ENCODE measurements at regions not wholly inside any gene's neighbourhood (a gene's known extent, or its start where the extent isn't known, plus 50 kb on each side); places are given as distances from the start of the nearest gene placed in this dataset.
"Not testable (repeated sequence)": the region's sequence is repeated elsewhere in the genome, so short reads cannot be mapped to it uniquely, and the experiment has no call there.

GRCh38 chr1:119256089-119256488, 112.5 kb upstream of the HAO2 start:
- not testable (repeated sequence) for TF ChIP-seq ZZZ3 (IDR thresholded peaks at IDR 0.05; ENCODE audit: control insufficient read depth, insufficient read length, low read depth); CREB1 (IDR thresholded peaks at IDR 0.05; ENCODE audit: low read depth); RAD21 (IDR thresholded peaks at IDR 0.05; ENCODE audit: insufficient read depth, low read depth, low read length); CTCF (IDR thresholded peaks at IDR 0.05 in 2 of 3, conservative IDR thresholded peaks at IDR 0.05 in 1 of 3; ENCODE audit: control insufficient read depth in 2 of 3, extremely low read depth in 1 of 3, insufficient read depth in 1 of 3, low read depth in 3 of 3, low read length in 3 of 3); MAX (IDR thresholded peaks at IDR 0.05; ENCODE audit: low read depth, low read length); BHLHE40 (IDR thresholded peaks at IDR 0.05; ENCODE audit: borderline replicate concordance in 1 of 2, low read depth in 2 of 2, low read length in 1 of 2); HDGF (IDR thresholded peaks at IDR 0.05); EP300 (IDR thresholded peaks at IDR 0.05; ENCODE audit: borderline replicate concordance in 1 of 2, control insufficient read depth in 1 of 2, low read depth in 2 of 2, low read length in 2 of 2)

All from GM12878 (cell line).